Esophagus muscularis mucosa (tissue), 4 donors: ENCODE measurements at regions not wholly inside any gene's neighbourhood (a gene's known extent, or its start where the extent isn't known, plus 50 kb on each side); places are given as distances from the start of the nearest gene placed in this dataset.

Experiments
- CTCF ChIP-seq, 3 experiments: fragments of 200-600 bp in 2 of 3; fragments of 450-650 bp in 1 of 3; sonication (generic) in 2 of 3; IDR thresholded peaks; one replicate each; pipeline ENCODE4 v1.5.1; 2017 to 2019; ENCODE audit warnings: antibody characterized with exemption in 3 of 3, mild to moderate bottlenecking in 2 of 3, moderate library complexity in 1 of 3
- EP300 ChIP-seq: sonication (generic); formaldehyde crosslinking; IDR thresholded peaks from one replicate; pipeline ENCODE4 v1.6.1; 2017; ENCODE audit warnings: antibody characterized with exemption
- POLR2A ChIP-seq: fragments of 450-650 bp; IDR thresholded peaks from one replicate; pipeline ENCODE4 v1.6.1; 2017; ENCODE audit warnings: antibody characterized with exemption, moderate library complexity, mild to moderate bottlenecking, low read depth
- POLR2AphosphoS5 ChIP-seq, 2 donors: sonication (generic); formaldehyde crosslinking; IDR thresholded peaks; one replicate each; pipeline ENCODE4 v1.6.1; 2017; ENCODE audit warnings: antibody characterized with exemption in 2 of 2

GRCh38 chr10:78937800-78938694, 130.7 kb upstream of the ZMIZ1 start:
- no peak for TF ChIP-seq CTCF (IDR thresholded peaks at IDR 0.05)
- no peak for TF ChIP-seq POLR2AphosphoS5 (IDR thresholded peaks at IDR 0.05)
- TF ChIP-seq POLR2A: no peak
- TF ChIP-seq EP300: no peak
